HG03342 (cell line): ENCODE measurements at regions not wholly inside any gene's neighbourhood (a gene's known extent, or its start where the extent isn't known, plus 50 kb on each side); places are given as distances from the start of the nearest gene placed in this dataset.

Experiments used
- ATAC-seq: cut with Tn5 transposase; IDR thresholded peaks from one replicate; pipeline ENCODE4 v1.9.1; 2021; ENCODE audit warnings: mild to moderate bottlenecking, moderate library complexity; ENCODE audit not compliant: unreplicated experiment

DNA sequence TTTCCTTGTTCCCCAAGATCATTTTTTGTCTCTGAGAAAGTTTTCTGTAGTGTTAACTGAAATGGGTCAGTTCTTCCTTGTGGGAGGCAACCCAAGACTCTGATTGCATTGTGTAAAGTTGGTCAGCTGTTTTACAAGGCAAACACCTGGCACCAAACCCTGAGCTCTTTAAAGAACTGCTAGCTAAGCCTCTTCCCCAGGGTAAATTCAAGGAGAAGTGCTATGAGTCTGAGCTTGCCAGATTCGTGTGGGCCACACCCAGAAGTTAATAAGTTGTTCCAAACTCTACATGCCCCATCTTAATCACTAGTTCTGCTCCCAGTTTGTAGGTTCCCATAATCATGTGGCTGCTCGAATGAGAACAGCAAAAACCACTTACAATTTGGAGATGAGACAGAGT lies 214.5 kb downstream of the BTG1 start:
- no peak for ATAC-seq

GRCh38 chr12:91928501-91928900 lies 217.1 kb downstream of the BTG1 start:
- ATAC-seq: no peak

GRCh38 chr12:91926848-91927247 lies 218.8 kb downstream of the BTG1 start:
- ATAC-seq: no peak

DNA sequence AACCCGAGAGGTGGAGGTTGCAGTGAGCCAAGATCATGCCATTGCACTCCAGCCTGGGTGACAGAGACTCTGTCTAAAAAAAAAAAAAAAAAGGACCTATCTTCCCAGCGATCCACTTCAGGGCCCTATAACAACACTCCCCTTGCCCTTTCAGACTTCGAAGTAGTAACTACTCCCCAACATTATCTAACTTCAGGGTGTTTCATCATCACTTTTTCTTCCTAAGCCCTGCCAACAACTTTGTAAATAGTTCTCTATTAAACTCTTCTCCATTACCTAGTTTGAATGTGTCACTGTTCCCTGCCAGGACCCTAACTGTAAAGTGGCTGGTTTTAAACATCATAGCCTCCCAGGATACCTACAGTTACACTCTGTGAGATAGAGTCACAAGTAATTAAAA lies 220.8 kb downstream of the BTG1 start:
- ATAC-seq: no peak

DNA sequence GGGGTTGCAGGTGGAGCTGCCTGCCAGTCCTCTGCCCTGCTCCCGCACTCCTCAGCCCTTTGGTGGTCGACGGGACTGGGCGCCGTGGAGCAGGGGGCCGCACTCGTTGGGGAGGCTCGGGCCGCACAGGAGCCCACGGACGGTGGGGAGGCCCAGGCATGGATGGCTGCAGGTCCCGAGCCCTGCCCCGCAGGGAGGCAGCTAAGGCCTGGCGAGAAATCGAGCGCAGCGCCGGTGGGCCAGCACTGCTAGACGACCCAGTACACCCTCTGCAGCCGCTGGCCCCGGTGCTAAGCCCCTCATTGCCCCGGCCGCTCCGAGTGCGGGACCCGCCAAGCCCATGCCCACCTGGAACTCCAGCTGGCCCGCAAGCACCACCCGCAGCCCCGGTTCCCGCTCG lies 221.8 kb downstream of the BTG1 start:
- ATAC-seq: no peak

GRCh38 chr12:91922674-91923073 lies 223.0 kb downstream of the BTG1 start:
- ATAC-seq: no peak

- no peak for ATAC-seq
Measured at GRCh38 chr12:91922139-91922538, 223.5 kb downstream of the BTG1 start.

DNA sequence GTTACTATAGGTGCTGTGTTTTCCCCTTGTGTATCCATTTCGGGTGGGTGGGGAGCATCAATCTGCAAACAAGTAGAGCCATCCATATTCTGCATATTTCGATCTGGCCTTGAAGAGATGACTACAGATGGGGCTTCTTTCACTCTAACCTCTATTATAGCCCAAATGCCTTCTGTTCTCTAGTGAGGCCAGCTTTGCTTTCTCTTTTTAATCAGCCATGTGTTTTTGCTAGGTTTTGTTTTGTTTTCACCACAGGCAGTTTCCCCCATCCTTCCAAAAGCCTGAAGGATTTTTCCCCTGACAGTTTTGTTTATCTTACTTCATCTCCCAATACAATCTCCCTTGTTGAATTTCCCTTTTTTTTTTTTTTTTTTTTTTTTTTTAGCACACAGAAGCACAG lies 224.1 kb downstream of the BTG1 start:
- no peak for ATAC-seq

DNA sequence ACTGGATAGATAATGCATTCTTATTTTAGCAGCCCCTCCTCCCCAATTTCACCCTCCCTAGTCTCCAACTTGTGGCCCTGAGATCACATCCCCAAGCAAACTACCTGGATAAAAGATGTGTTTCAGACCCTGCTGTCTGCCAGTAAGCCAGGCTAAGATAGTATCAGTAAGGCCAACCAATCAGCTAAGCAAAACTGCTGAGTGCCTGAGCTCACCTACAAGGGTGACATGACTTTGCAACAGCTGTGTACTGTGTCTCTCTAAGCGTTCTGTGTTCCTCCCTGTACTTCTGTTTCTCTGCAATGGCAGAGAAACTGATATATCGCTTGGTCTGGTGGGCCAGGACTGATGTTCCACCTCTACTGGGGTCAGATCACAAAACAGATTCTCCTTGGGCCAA lies 224.9 kb downstream of the BTG1 start:
- ATAC-seq: no peak

- no peak for ATAC-seq
Measured at GRCh38 chr12:91920276-91920675, 225.4 kb downstream of the BTG1 start.

DNA sequence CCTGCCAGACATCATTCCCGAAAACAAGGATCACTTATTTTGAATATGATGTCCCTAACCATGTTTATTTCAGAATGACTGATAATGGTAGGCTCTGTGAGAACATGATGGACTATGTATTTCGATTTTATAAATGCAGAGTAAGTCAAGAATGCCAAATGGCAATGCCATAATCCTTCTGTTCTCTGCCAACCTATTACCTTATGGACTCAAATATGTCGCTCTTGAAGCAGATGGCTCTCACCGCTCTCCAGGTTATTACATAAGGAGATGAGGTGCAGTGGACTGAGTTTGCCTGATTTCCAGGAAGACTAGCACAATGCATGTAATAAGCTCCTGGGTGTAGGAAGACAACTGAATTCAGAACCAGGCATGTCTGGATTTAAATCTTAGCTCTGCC lies 227.2 kb downstream of the BTG1 start:
- no peak for ATAC-seq

DNA sequence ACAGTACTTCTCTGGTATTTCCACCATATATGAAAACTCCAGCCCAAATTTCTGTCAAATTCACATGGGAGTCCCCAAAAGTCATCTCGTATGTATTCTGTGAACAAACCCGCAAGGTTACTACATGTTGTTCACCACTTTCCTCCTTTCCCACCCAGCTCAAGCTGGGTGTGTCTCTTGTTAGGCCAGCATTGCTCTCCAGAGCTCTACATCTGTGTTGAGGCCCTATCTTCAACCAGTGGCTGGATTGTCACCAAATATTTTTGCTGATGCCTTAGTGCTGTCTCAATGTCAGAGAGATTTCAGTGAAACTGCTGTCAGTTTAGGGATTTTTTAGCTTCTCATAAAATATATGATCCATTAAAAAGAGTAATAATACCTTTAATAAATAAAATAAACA lies 230.9 kb downstream of the BTG1 start:
- no peak for ATAC-seq

DNA sequence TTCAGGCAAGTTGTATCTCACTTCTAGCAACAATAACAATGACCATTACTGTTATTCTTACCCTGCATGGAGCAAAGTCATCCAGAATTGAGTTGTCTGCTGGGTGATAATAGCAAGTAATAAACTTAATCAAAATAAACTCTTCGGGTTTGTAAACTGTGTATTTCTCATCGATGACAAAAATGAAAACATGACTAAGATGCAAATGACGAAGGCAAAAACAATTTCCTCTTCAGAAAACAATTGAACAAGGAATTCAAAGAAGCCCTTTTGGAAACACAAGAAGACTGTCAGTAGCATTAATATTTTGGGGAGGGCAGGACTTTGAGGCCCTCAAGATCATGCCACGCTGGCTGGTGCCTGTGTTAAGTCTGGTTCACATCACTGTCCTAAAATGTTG lies 232.0 kb downstream of the BTG1 start:
- no peak for ATAC-seq

GRCh38 chr12:91913124-91913523 lies 232.5 kb downstream of the BTG1 start:
- ATAC-seq: no peak

DNA sequence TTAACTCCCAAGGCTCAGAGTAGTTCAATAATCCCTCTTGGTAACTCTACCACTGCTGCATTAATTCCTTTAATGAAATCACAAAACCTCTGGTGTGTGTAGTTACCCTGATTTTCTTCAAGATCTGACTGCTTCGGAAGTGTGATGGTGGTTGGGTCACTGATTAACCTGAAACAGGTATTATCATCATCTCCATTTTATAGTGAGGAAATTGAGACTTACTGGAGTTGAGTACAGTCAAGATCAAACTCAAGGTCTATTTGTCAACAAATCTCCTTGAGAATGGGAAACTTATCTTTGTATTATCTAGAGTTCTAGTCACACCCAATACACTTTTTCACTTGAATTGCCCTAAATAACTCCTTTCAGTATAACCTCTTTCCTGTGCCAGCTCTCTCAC lies 233.5 kb downstream of the BTG1 start:
- ATAC-seq: no peak

DNA sequence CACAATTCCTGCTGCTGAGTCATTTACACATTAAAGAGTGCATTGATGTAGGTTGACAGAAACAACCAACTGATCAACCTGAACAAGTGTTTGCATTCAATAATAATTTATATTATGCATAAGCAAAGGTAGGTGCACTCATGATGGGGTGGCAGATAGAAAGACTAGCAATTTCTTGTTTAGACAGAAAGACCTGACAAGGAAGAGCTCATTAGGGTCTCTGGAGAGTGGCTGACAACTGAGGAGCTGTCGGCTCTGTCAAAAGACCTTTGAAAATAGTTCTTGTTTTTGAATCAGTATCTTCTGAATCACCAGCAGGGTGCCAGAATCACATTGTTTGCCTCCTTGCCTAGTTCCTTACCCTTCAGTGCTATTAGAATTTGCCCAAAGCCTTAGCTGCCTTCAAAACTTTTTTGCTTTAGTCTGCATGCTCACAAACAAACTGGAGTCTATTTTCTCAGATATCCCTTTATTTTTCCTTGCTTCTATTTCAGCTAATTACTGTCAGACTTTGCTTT lies 234.7 kb downstream of the BTG1 start:
- ATAC-seq: no peak

DNA sequence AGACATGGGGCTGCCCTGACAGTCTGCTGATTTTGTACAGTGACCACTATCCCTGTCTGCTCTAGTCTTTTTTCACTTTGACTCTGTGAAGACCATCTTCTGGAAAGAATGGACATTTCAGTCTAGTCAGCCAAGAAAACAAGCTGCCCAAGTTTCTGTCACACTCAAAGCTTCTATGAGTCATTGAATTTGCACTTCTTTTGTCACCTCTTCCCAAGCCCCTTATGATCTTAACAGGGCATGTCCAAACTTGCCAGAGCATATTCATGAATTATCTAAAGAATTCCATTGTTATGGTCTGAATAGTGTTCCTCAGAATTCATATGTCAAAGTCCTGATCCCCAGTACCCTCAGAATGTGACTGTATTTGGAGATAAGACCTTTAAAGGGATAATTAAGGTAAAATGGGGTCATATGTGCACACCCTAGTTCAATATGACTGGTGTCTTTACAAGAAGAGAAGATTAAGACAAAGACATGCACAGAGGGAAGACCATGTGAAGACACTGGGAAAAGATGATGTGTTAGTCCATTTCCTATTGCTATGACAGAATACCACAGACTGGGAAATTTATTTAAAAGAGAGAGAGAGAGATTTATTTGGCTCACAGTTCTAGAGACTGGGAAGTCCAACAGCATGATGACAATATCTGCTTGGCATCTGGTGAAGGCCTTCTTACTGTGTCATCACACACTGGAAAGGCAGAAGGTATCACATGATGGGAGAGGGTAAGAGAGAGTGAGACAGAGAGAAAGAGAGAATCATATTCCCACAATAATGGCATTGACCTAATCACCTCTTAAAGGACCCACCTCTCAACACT lies 242.6 kb downstream of the BTG1 start:
- no peak for ATAC-seq

GRCh38 chr12:91901381-91902074 lies 244.1 kb downstream of the BTG1 start:
- ATAC-seq: no peak

DNA sequence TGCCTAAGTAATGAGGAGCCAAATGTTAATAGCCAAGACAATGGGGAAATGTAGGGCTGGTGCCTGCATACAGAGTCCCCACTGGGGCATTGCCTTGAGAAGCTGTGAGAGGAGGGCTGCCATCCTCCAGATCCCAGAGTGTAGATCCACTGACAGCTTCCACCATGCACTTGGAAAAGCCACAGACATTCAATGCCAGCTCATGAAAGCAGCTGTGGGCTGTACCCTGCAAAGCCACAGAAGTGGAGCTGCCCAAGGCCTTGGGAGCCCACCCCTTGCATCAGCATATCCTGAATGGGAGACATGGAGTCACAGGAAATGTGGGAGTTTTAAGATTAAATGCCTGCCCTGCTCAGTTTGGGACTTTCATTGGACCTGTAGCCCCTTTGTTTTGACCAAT lies 244.7 kb downstream of the BTG1 start:
- ATAC-seq: no peak

DNA sequence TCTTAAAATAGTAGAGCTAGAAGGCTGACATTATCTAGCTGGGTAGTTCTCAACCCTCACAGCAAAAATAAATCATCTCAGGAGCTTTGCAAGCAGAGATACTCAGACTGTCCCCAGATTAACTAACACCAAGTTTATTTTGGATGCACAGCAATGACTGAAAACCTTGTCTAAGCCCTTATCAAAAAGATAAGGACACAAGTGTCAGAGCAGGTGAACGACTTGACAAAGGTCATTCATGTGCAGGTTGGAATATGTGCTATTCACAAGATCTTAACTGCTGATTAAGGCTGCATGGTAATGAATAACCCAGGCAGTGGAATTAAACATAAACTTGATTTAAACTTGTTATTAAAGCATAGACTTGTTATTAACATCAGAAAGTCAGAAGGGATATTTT lies 246.6 kb downstream of the BTG1 start:
- ATAC-seq: no peak

DNA sequence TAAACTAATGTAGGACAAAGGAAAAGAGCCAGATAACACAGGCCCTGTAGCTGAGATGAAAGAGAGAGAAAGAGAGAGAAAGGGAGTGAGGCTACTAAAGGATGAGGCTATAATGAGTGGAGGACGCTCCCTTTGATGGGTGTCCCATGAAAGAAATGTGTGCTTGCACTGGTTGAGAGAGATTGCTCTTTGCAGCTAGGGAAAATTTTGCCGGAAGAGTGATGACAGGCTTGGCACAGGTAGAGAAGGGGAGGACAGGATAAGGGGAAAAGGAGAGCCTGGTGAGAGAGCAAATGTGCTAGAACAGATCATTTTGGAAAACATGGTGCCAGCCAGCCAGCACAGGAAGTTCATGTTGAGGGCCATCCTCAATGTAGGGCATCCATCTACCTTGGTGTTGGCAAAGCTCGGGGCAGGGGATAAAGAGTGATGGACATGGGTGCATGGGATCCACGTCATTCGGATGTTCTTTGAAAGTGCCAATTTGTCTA lies 248.6 kb downstream of the BTG1 start:
- ATAC-seq: no peak
